ENCODE measurements at regions not wholly inside any gene's neighbourhood (a gene's known extent, or its start where the extent isn't known, plus 50 kb on each side); places are given as distances from the start of the nearest gene placed in this dataset.

DNA sequence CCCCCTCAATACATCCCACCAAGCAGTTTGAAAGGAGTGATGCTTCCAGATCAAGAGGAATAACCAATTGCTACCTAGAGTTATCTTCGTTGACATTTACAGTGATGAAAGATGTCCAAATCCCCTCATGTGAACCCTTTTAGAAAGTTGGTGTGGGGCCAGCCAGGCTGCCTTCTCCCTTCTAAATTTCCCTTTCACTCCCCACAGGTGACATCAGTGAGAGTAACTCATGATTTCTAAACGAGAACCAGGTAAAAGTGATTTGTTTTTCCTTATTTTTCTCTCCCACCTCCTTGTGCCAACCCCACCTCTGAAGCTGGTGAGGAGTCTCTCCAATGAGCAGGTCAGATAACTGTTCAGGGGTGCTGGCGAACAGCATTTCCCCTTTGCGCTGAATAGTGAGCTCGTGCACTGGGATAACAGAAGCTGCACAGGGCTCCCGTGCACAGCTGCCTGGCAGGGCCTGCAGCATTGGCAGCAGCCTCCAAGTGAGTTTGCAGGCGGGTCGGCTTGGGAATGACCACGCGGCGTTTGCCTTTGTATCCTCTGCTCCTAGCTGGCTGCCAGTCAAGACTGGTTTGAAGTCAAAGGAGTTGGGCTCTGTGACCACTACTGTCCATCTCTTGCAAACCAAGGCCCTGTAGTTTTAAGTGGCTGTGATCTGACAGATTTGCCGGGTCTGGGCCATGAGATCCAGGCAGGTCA, 70.2 kb upstream of the CORO2B start:
- no TSS peak for BruUV-seq (replicated peaks)
- Histone ChIP-seq H4K20me1 (ENCODE audit: insufficient read depth, low read length) (no peaks in the 10 kb centered on the region), H3K79me1 (ENCODE audit: low read depth in 1 of 2, low read length in 2 of 2) (no peaks in the 10 kb centered on the region), H2AK5ac (ENCODE audit: low read depth, low read length) (no peak overlapping the region), H3K9me3 (ENCODE audit: control insufficient read depth, insufficient read depth, low read length) (no peaks in the 10 kb centered on the region), H4K91ac (ENCODE audit: insufficient read depth, low read depth, low read length) (no peak overlapping the region), H3K4ac (ENCODE audit: low read depth, low read length) (no peak overlapping the region), H3K36me3 (ENCODE audit: control insufficient read depth, insufficient read depth, low read length) (no peaks in the 10 kb centered on the region), H3K18ac (ENCODE audit: low read depth, low read length) (no peak overlapping the region), H3K4me2 (ENCODE audit: low read depth, low read length) (no peak overlapping the region), H3K9ac (ENCODE audit: low read depth, low read length) (no peak overlapping the region), H3K14ac (replicated peaks; ENCODE audit: low read depth, low read length) (no peak overlapping the region), H2BK5ac (ENCODE audit: low read depth, low read length, poor library complexity, severe bottlenecking) (no peak overlapping the region), H3K56ac (ENCODE audit: extremely low read depth, insufficient read depth, low read length) (no peak overlapping the region), H3K27ac (ENCODE audit: insufficient read depth, low read length) (no peak overlapping the region), H2AFZ (replicated peaks; ENCODE audit: low read length, poor library complexity) (no peak overlapping the region), H2BK15ac (ENCODE audit: low read depth, low read length) (no peak overlapping the region), H3K23ac (ENCODE audit: low read depth, low read length) (no peak overlapping the region), H3K4me3 (ENCODE audit: insufficient read depth, low read depth, low read length) (no peak overlapping the region), H3K9me1 (ENCODE audit: insufficient read depth, low read length) (peaks cover 12% of the 10 kb centered on the region), H4K8ac (ENCODE audit: low read depth in 2 of 2, low read length in 2 of 2) (no peak overlapping the region), H4K5ac (ENCODE audit: low read depth, low read length) (no peak overlapping the region), H3K27me3 (ENCODE audit: control insufficient read depth, insufficient read depth, low read length) (peaks cover 5% of the 10 kb centered on the region), H2AK9ac (replicated peaks; ENCODE audit: low read depth, low read length, poor library complexity) (no peak overlapping the region), H2BK20ac (ENCODE audit: low read depth, low read length) (no peak overlapping the region), H3K4me1 (ENCODE audit: control insufficient read depth, insufficient read depth, low read length) (peaks cover 13% of the 10 kb centered on the region), H2BK120ac (ENCODE audit: low read depth, low read length) (no peak overlapping the region)
- 72% methylated on average over 4 of the region's 12 CpGs; no CpG with 5 or more reads in 1 of the 2 experiments for WGBS, 2 experiments (ENCODE audit: extremely low coverage in 2 of 2, insufficient read length in 1 of 2)
- ChIA-PET POLR2A (ENCODE audit: unreplicated experiment) (no interaction called here), CTCF (no interaction called here)
- dilution Hi-C loops (cut with HindIII; ENCODE audit: low sequenced_read_pairs, unreplicated experiment) (no loop called here), intact Hi-C loops (cut with micrococcal nuclease) (no loop called here), in situ Hi-C loops (cut with MboI; ENCODE audit: low sequenced_read_pairs) (no loop called here)
- no peak for ATAC-seq (ENCODE audit: low read depth)
- TF ChIP-seq MXI1 (IDR thresholded peaks at IDR 0.05; ENCODE audit: borderline replicate concordance, low read depth, low read length) (no peak), MAZ (IDR thresholded peaks at IDR 0.05; ENCODE audit: borderline replicate concordance, low read depth, low read length) (no peak), MAFK (IDR thresholded peaks at IDR 0.05; ENCODE audit: low read depth, low read length) (no peak), CHD1 (IDR thresholded peaks at IDR 0.05; ENCODE audit: low read depth, low read length) (no peak), BHLHE40 (IDR thresholded peaks at IDR 0.05; ENCODE audit: low read depth, low read length) (no peak), SMC3 (IDR thresholded peaks at IDR 0.05; ENCODE audit: low read depth, low read length) (no peak), RFX5 (IDR thresholded peaks at IDR 0.05; ENCODE audit: low read depth, low read length) (no peak), RAD21 (IDR thresholded peaks at IDR 0.05; ENCODE audit: low read length) (no peak), RCOR1 (IDR thresholded peaks at IDR 0.05; ENCODE audit: insufficient replicate concordance, low read length) (no peak), CEBPB (IDR thresholded peaks at IDR 0.05; ENCODE audit: low read depth, low read length) (no peak), NFE2L2 (IDR thresholded peaks at IDR 0.05; ENCODE audit: low read depth, low read length) (no peak), POLR2A (IDR thresholded peaks at IDR 0.05; ENCODE audit: low read depth, low read length) (no peak), FOS (IDR thresholded peaks at IDR 0.05; ENCODE audit: low read depth, low read length) (no peak)
- TF ChIP-seq, protein P1, sequence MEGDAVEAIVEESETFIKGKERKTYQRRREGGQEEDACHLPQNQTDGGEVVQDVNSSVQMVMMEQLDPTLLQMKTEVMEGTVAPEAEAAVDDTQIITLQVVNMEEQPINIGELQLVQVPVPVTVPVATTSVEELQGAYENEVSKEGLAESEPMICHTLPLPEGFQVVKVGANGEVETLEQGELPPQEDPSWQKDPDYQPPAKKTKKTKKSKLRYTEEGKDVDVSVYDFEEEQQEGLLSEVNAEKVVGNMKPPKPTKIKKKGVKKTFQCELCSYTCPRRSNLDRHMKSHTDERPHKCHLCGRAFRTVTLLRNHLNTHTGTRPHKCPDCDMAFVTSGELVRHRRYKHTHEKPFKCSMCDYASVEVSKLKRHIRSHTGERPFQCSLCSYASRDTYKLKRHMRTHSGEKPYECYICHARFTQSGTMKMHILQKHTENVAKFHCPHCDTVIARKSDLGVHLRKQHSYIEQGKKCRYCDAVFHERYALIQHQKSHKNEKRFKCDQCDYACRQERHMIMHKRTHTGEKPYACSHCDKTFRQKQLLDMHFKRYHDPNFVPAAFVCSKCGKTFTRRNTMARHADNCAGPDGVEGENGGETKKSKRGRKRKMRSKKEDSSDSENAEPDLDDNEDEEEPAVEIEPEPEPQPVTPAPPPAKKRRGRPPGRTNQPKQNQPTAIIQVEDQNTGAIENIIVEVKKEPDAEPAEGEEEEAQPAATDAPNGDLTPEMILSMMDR (conservative IDR thresholded peaks at IDR 0.05; ENCODE audit: low read depth, low read length): no peak
- TF ChIP-seq, protein P2, sequence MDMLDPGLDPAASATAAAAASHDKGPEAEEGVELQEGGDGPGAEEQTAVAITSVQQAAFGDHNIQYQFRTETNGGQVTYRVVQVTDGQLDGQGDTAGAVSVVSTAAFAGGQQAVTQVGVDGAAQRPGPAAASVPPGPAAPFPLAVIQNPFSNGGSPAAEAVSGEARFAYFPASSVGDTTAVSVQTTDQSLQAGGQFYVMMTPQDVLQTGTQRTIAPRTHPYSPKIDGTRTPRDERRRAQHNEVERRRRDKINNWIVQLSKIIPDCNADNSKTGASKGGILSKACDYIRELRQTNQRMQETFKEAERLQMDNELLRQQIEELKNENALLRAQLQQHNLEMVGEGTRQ (IDR thresholded peaks at IDR 0.05; ENCODE audit: low read depth, low read length): no peak
- TF ChIP-seq, protein P3, sequence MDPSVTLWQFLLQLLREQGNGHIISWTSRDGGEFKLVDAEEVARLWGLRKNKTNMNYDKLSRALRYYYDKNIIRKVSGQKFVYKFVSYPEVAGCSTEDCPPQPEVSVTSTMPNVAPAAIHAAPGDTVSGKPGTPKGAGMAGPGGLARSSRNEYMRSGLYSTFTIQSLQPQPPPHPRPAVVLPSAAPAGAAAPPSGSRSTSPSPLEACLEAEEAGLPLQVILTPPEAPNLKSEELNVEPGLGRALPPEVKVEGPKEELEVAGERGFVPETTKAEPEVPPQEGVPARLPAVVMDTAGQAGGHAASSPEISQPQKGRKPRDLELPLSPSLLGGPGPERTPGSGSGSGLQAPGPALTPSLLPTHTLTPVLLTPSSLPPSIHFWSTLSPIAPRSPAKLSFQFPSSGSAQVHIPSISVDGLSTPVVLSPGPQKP (IDR thresholded peaks at IDR 0.05; ENCODE audit: borderline replicate concordance, low read depth, low read length): no peak
- no peak for DNase-seq

Measured in IMR-90 (cell line).